Erythroblast (primary cell): ENCODE measurements at regions not wholly inside any gene's neighbourhood (a gene's known extent, or its start where the extent isn't known, plus 50 kb on each side); places are given as distances from the start of the nearest gene placed in this dataset.

ENCODE experiments used
- GATA1 ChIP-seq: IDR thresholded peaks from 2 replicates; pipeline ENCODE4 v1.6.1; 2011; ENCODE audit warnings: low read depth, mild to moderate bottlenecking, control low read depth, low read length, moderate library complexity
- POLR2A ChIP-seq: IDR thresholded peaks from 2 replicates; pipeline ENCODE4 v1.6.1; 2011; ENCODE audit warnings: mild to moderate bottlenecking, low read length

DNA sequence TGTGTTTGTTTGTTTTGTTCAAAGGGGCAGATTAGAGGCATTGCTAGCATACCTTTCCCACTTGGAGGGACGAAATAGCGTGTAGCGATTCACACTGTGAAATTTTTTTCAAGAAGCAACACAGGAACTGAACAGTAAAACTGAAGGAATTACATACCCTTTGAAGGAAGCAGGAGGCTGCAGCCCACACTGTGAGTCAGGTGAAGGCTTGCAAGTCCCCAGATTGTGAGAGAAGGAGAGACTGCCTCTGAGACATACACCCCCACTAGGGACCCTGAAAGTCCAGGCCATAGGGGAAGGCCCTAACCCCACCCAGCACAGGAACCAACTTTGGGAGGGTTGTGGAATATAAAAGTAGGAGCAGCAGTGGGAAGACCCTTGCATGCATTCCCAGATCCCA lies 69.6 kb upstream of the HS3ST3A1 start:
- TF ChIP-seq POLR2A (no peak), GATA1 (no peak)
